WTC11 (cell line): ENCODE measurements at regions not wholly inside any gene's neighbourhood (a gene's known extent, or its start where the extent isn't known, plus 50 kb on each side); places are given as distances from the start of the nearest gene placed in this dataset.

Experiments
- ATAC-seq: fragments of 200-7000 bp; cut with Tn5 transposase; 2 replicates; pipeline ENCODE4 v1.10.0; 2021; ENCODE audit warnings: mild to moderate bottlenecking, moderate library complexity
- CTCF ChIA-PET: fragments of 300-600 bp; sonication (Branson Sonifier 250); formaldehyde crosslinking; loops from one replicate; lab custom pipeline; 2021; ENCODE audit warnings: antibody characterized with exemption; lab: Charles Lee
- POLR2A ChIA-PET: fragments of 350-600 bp; sonication (Branson Sonifier 250); formaldehyde crosslinking; loops from one replicate; lab custom pipeline; 2021; ENCODE audit warnings: antibody characterized with exemption; lab: Charles Lee
- DNase-seq: peaks from one replicate; pipeline ENCODE4 v3.0.0; 2021; ENCODE audit warnings: low spot score
- H3K27ac Mint-ChIP-seq: 2 replicates; pipeline ENCODE4 v1.8.0; 2021; ENCODE audit warnings: mixed read lengths
- H3K27me3 Mint-ChIP-seq: 2 replicates; pipeline ENCODE4 v1.8.0; 2021; ENCODE audit warnings: low read depth, mild to moderate bottlenecking, moderate library complexity, mixed read lengths
- H3K36me3 Mint-ChIP-seq: 2 replicates; pipeline ENCODE4 v1.8.0; 2021; ENCODE audit warnings: mixed read lengths
- H3K4me1 Mint-ChIP-seq: 2 replicates; pipeline ENCODE4 v1.8.0; 2022; ENCODE audit warnings: mixed read lengths
- H3K4me3 Mint-ChIP-seq: 2 replicates; pipeline ENCODE4 v1.8.0; 2021; ENCODE audit warnings: mild to moderate bottlenecking, moderate library complexity, mixed read lengths
- H3K9me3 Mint-ChIP-seq: 2 replicates; pipeline ENCODE4 v1.8.0; 2021; ENCODE audit warnings: mixed read lengths
- AFF4 ChIP-seq: sonication (generic); formaldehyde crosslinking; IDR thresholded peaks from 2 replicates; pipeline ENCODE4 v1.8.1; 2023; ENCODE audit warnings: mild to moderate bottlenecking, missing genetic modification reagents, borderline replicate concordance
- ATF6 ChIP-seq: sonication (generic); formaldehyde crosslinking; IDR thresholded peaks from 2 replicates; pipeline ENCODE4 v1.8.1; 2023; ENCODE audit warnings: mild to moderate bottlenecking, missing genetic modification reagents
- CREM ChIP-seq: sonication (generic); formaldehyde crosslinking; IDR thresholded peaks from 2 replicates; pipeline ENCODE4 v1.8.1; 2022; ENCODE audit warnings: mild to moderate bottlenecking, missing genetic modification reagents, moderate library complexity
- CTCF ChIP-seq: fragments of 200-600 bp; IDR thresholded peaks from 2 replicates; pipeline ENCODE4 v1.8.0; 2022; ENCODE audit warnings: antibody characterized with exemption
- E2F1 ChIP-seq: sonication (generic); formaldehyde crosslinking; IDR thresholded peaks from 2 replicates; pipeline ENCODE4 v1.8.0; 2022; ENCODE audit warnings: mild to moderate bottlenecking, missing genetic modification reagents
- FOXP1 ChIP-seq: sonication (generic); formaldehyde crosslinking; IDR thresholded peaks from 2 replicates; pipeline ENCODE4 v1.8.0; 2022; ENCODE audit warnings: missing genetic modification reagents, mild to moderate bottlenecking, moderate library complexity, borderline replicate concordance
- IRF1 ChIP-seq: sonication (generic); formaldehyde crosslinking; IDR thresholded peaks from 2 replicates; pipeline ENCODE4 v1.8.0; 2023; ENCODE audit warnings: missing genetic modification reagents
- IRF2 ChIP-seq: sonication (generic); formaldehyde crosslinking; IDR thresholded peaks from 2 replicates; pipeline ENCODE4 v1.8.0; 2022; ENCODE audit warnings: low read depth, missing genetic modification reagents, borderline replicate concordance
- KAT7 ChIP-seq: sonication (generic); formaldehyde crosslinking; IDR thresholded peaks from 2 replicates; pipeline ENCODE4 v1.8.1; 2023; ENCODE audit warnings: missing genetic modification reagents, mild to moderate bottlenecking, borderline replicate concordance
- NFE2L1 ChIP-seq: sonication (generic); formaldehyde crosslinking; IDR thresholded peaks from 2 replicates; pipeline ENCODE4 v1.8.1; 2023; ENCODE audit warnings: missing genetic modification reagents
- SMAD3 ChIP-seq: sonication (generic); formaldehyde crosslinking; IDR thresholded peaks from 2 replicates; pipeline ENCODE4 v1.8.0; 2022; ENCODE audit warnings: missing genetic modification reagents, mild to moderate bottlenecking, borderline replicate concordance
- TEAD4 ChIP-seq: sonication (generic); formaldehyde crosslinking; IDR thresholded peaks from 2 replicates; pipeline ENCODE4 v1.8.0; 2022; ENCODE audit warnings: mild to moderate bottlenecking, missing genetic modification reagents
- TP53 ChIP-seq: sonication (generic); formaldehyde crosslinking; IDR thresholded peaks from 2 replicates; pipeline ENCODE4 v1.8.1; 2023; ENCODE audit warnings: mild to moderate bottlenecking, missing genetic modification reagents
- ZMAT4 ChIP-seq: fragments of 250-450 bp; sonication (Bioruptor Pico); IDR thresholded peaks from 2 replicates; pipeline ENCODE4 v1.9.0; 2021; ENCODE audit warnings: mild to moderate bottlenecking
- ZNF263 ChIP-seq: sonication (generic); formaldehyde crosslinking; IDR thresholded peaks from 2 replicates; pipeline ENCODE4 v1.8.1; 2022; ENCODE audit warnings: low read depth, mild to moderate bottlenecking, moderate library complexity, missing genetic modification reagents
- ZNF425 ChIP-seq: fragments of 250-450 bp; sonication (Bioruptor Pico); conservative IDR thresholded peaks from 2 replicates; pipeline ENCODE4 v1.9.0; 2021; ENCODE audit warnings: mild to moderate bottlenecking
- ZNF532 ChIP-seq: fragments of 250-450 bp; sonication (Bioruptor Pico); IDR thresholded peaks from 2 replicates; pipeline ENCODE4 v1.9.0; 2021; ENCODE audit warnings: mild to moderate bottlenecking, borderline replicate concordance
- ZNF671 ChIP-seq: fragments of 250-450 bp; sonication (Bioruptor Pico); IDR thresholded peaks from 2 replicates; pipeline ENCODE4 v1.8.0; 2021; ENCODE audit warnings: mild to moderate bottlenecking

- no peak for DNase-seq
- TF ChIP-seq KAT7 (CRISPR knock-in tag) (no peak), ATF6 (CRISPR knock-in tag) (no peak), ZNF532 (CRISPR knock-in tag) (no peak), E2F1 (CRISPR knock-in tag) (no peak), FOXP1 (CRISPR knock-in tag) (no peak)
- POLR2A ChIA-PET: no interaction called here
- Mint-ChIP-seq H3K36me3 (no peaks in the 10 kb centered on the region), H3K4me1 (peaks cover 4% of the 10 kb centered on the region; the same call in 1 of the 2 replicates), H3K4me3 (no peak overlapping the region), H3K27me3 (no peaks in the 10 kb centered on the region; the same call in 1 of the 2 replicates), H3K27ac (no peak overlapping the region), H3K9me3 (no peaks in the 10 kb centered on the region)
- ATAC-seq: no peak
- CTCF ChIA-PET: interaction anchor here (1.4 kb wide), 1 partner anchor 153 kb away, joined by 4 read pairs; no protein-coding TSS in a partner anchor
Measured at GRCh38 chr11:70721006-70721405, 322.7 kb downstream of the CTTN start.

GRCh38 chr11:70725278-70725677 lies 326.9 kb downstream of the CTTN start:
- no peak overlapping the region for H3K27ac Mint-ChIP-seq
- ChIA-PET CTCF (interaction anchor here (2.0 kb wide), 1 partner anchor 12 kb away, joined by 7 read pairs; no protein-coding TSS in a partner anchor), POLR2A (no interaction called here)
- no peak for TF ChIP-seq NFE2L1 (CRISPR knock-in tag)
- no peak for TF ChIP-seq ZNF671 (CRISPR knock-in tag)
- TF ChIP-seq TP53 (CRISPR knock-in tag): no peak
- TF ChIP-seq CTCF: no peak
- TF ChIP-seq ZMAT4: no peak
- no peak for TF ChIP-seq IRF1 (CRISPR knock-in tag)
- no peak for TF ChIP-seq IRF2 (CRISPR knock-in tag)
- TF ChIP-seq AFF4 (CRISPR knock-in tag): no peak
- no peak for TF ChIP-seq ZNF425 (CRISPR knock-in tag)
- TF ChIP-seq TEAD4 (CRISPR knock-in tag): no peak
- no peak for TF ChIP-seq ZNF263 (CRISPR knock-in tag)
- TF ChIP-seq CREM (CRISPR knock-in tag): no peak
- no peak for TF ChIP-seq SMAD3

More at GRCh38 chr11:70725278-70725677, 326.9 kb downstream of the CTTN start:
- H3K36me3 Mint-ChIP-seq: peaks cover 5% of the 10 kb centered on the region; the same call in 1 of the 2 replicates
- DNase-seq: no peak
- H3K9me3 Mint-ChIP-seq: peaks cover 7% of the 10 kb centered on the region
- no peaks in the 10 kb centered on the region; the same call in 1 of the 2 replicates for H3K27me3 Mint-ChIP-seq
- H3K4me3 Mint-ChIP-seq: no peak overlapping the region
- no peak for ATAC-seq
- H3K4me1 Mint-ChIP-seq: peaks cover 12% of the 10 kb centered on the region
